ENCODE measurements at regions not wholly inside any gene's neighbourhood (a gene's known extent, or its start where the extent isn't known, plus 50 kb on each side); places are given as distances from the start of the nearest gene placed in this dataset.

GRCh38 chr12:89960011-89960507, 251.4 kb upstream of the ATP2B1 start:
- DNase-seq (ENCODE audit: low read depth): no peak

GRCh38 chr12:89959179-89959578, 250.5 kb upstream of the ATP2B1 start:
- no peak for DNase-seq (ENCODE audit: low read depth)

- DNase-seq (ENCODE audit: low read depth): no peak
Measured at GRCh38 chr12:89954259-89954658, 245.6 kb upstream of the ATP2B1 start.

GRCh38 chr12:89951694-89952060, 243.0 kb upstream of the ATP2B1 start:
- no peak for DNase-seq (ENCODE audit: low read depth)

GRCh38 chr12:89951050-89951693, 242.5 kb upstream of the ATP2B1 start:
- no peak for DNase-seq (ENCODE audit: low read depth)

GRCh38 chr12:89950421-89950820, 241.8 kb upstream of the ATP2B1 start:
- DNase-seq (ENCODE audit: low read depth): no peak

- DNase-seq (ENCODE audit: low read depth): peak; percentile 79
Measured at GRCh38 chr12:89949457-89950195, 241.0 kb upstream of the ATP2B1 start.

GRCh38 chr12:89948271-89949175, 239.9 kb upstream of the ATP2B1 start:
- peak; percentile 63 for DNase-seq (ENCODE audit: low read depth)

GRCh38 chr12:89947437-89948270, 239.0 kb upstream of the ATP2B1 start:
- DNase-seq (ENCODE audit: low read depth): peak; percentile 99

GRCh38 chr12:89946518-89947135, 238.0 kb upstream of the ATP2B1 start:
- DNase-seq (ENCODE audit: low read depth): no peak

GRCh38 chr12:89945123-89945522, 236.5 kb upstream of the ATP2B1 start:
- DNase-seq (ENCODE audit: low read depth): no peak

GRCh38 chr12:89943463-89943862, 234.8 kb upstream of the ATP2B1 start:
- no peak for DNase-seq (ENCODE audit: low read depth)

- no peak for DNase-seq (ENCODE audit: low read depth)
Measured at GRCh38 chr12:89941436-89941835, 232.8 kb upstream of the ATP2B1 start.

- DNase-seq (ENCODE audit: low read depth): no peak
Measured at GRCh38 chr12:89939522-89940215, 231.0 kb upstream of the ATP2B1 start.

GRCh38 chr12:89936631-89937030, 228.0 kb upstream of the ATP2B1 start:
- DNase-seq (ENCODE audit: low read depth): no peak

GRCh38 chr12:89935850-89936249, 227.2 kb upstream of the ATP2B1 start:
- DNase-seq (ENCODE audit: low read depth): no peak

GRCh38 chr12:89933911-89934310, 225.3 kb upstream of the ATP2B1 start:
- peak; percentile 72 for DNase-seq (ENCODE audit: low read depth)

- DNase-seq (ENCODE audit: low read depth): peak; percentile 42
Measured at GRCh38 chr12:89932954-89933353, 224.3 kb upstream of the ATP2B1 start.

GRCh38 chr12:89928467-89928866, 219.8 kb upstream of the ATP2B1 start:
- DNase-seq (ENCODE audit: low read depth): no peak

GRCh38 chr12:89927226-89927698, 218.6 kb upstream of the ATP2B1 start:
- no peak for DNase-seq (ENCODE audit: low read depth)

Data from amniotic epithelial cell (primary cell).